GM23248 (cell line): ENCODE measurements at regions not wholly inside any gene's neighbourhood (a gene's known extent, or its start where the extent isn't known, plus 50 kb on each side); places are given as distances from the start of the nearest gene placed in this dataset.

Experiments used
- EZH2 ChIP-seq: fragments of 200-600 bp; sonication (generic); IDR thresholded peaks from 2 replicates; pipeline ENCODE4 v1.6.1; 2018; ENCODE audit warnings: antibody characterized with exemption, mild to moderate bottlenecking; ENCODE audit not compliant: insufficient read depth, poor library complexity, severe bottlenecking
- EZH2phosphoT487 ChIP-seq: fragments of 200-600 bp; sonication (generic); IDR thresholded peaks from 2 replicates; pipeline ENCODE4 v1.6.1; 2018; ENCODE audit warnings: antibody characterized with exemption, moderate library complexity, mild to moderate bottlenecking, low read depth; ENCODE audit not compliant: insufficient read depth

DNA sequence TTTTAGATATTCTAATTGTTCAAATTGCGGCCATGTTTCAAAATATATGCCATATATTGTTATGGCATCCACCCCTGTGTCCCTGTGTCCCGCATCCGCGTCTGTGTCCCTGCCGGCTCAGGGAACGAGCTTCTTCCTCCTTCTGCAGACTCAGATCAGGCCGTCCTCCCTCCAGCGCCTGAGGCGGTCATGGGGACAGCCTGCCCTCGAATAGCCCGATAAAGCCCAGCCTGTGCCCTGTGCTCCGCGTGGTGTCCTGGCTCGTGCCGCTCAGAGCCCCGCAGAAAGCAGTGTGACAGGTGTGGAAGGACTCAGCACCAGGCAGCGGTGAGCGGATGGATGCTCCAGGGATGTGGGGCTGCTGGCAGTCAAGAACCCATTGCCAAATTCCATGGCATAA is 663.4 kb upstream of the DEFB115 start:
- TF ChIP-seq EZH2 (no peak), EZH2phosphoT487 (no peak)
